ENCODE measurements at regions not wholly inside any gene's neighbourhood (a gene's known extent, or its start where the extent isn't known, plus 50 kb on each side); places are given as distances from the start of the nearest gene placed in this dataset.

DNA sequence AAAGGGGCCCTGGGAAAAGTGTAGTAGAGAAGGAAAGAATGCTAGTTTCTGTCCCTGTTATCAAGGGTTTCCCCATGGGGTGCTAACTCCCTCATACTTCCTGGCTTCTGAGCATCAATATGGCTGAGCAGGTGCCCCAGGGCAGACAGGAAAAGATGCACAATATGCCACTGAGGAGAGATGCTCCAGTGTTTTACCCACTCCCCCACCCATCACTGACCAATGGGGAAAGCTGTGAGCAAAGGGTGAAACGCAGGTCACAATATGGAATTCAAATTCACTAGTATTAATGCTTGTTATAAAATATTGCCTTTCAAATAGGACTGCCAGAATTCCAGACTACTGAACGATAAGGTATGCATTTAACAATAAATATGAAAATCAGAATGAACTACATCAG lies 187.5 kb upstream of the CTNNB1 start:
- Histone ChIP-seq H3K9me3 (no peaks in the 10 kb centered on the region), H3K27me3 (no peaks in the 10 kb centered on the region), H3K4me3 (ENCODE audit: low read depth, low read length) (no peak overlapping the region), H3K4me1 (no peaks in the 10 kb centered on the region), H3K36me3 (no peaks in the 10 kb centered on the region)
- DNase-seq: no peak
- TF ChIP-seq, protein P1, sequence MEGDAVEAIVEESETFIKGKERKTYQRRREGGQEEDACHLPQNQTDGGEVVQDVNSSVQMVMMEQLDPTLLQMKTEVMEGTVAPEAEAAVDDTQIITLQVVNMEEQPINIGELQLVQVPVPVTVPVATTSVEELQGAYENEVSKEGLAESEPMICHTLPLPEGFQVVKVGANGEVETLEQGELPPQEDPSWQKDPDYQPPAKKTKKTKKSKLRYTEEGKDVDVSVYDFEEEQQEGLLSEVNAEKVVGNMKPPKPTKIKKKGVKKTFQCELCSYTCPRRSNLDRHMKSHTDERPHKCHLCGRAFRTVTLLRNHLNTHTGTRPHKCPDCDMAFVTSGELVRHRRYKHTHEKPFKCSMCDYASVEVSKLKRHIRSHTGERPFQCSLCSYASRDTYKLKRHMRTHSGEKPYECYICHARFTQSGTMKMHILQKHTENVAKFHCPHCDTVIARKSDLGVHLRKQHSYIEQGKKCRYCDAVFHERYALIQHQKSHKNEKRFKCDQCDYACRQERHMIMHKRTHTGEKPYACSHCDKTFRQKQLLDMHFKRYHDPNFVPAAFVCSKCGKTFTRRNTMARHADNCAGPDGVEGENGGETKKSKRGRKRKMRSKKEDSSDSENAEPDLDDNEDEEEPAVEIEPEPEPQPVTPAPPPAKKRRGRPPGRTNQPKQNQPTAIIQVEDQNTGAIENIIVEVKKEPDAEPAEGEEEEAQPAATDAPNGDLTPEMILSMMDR (IDR thresholded peaks at IDR 0.05; ENCODE audit: low read depth, low read length): no peak

DNA sequence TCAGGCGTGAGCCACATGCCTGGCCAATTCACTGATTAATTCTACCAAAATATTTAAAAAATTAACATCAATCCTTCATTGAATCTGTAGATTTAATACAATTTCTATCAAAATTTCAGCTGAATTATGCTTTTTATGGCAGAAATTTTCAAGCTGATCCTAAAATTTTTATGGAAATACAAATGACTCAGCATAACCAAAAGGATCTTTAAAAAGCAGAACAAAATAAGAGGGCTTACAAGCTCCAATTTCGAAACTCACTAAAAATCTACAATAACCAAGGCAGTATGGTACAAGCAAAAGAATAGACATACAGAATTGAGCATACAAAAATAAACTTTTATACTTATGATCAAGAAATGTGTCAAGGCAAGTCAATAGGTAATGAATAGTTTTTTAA lies 180.4 kb upstream of the CTNNB1 start:
- no peak for DNase-seq
- TF ChIP-seq, protein P1 (IDR thresholded peaks at IDR 0.05; ENCODE audit: low read depth, low read length): no peak
- H3K27me3 ChIP-seq: no peaks in the 10 kb centered on the region
- no peaks in the 10 kb centered on the region for H3K4me1 ChIP-seq
- no peaks in the 10 kb centered on the region for H3K36me3 ChIP-seq
- no peaks in the 10 kb centered on the region for H3K9me3 ChIP-seq
- no peak overlapping the region for H3K4me3 ChIP-seq (ENCODE audit: low read depth, low read length)

DNA sequence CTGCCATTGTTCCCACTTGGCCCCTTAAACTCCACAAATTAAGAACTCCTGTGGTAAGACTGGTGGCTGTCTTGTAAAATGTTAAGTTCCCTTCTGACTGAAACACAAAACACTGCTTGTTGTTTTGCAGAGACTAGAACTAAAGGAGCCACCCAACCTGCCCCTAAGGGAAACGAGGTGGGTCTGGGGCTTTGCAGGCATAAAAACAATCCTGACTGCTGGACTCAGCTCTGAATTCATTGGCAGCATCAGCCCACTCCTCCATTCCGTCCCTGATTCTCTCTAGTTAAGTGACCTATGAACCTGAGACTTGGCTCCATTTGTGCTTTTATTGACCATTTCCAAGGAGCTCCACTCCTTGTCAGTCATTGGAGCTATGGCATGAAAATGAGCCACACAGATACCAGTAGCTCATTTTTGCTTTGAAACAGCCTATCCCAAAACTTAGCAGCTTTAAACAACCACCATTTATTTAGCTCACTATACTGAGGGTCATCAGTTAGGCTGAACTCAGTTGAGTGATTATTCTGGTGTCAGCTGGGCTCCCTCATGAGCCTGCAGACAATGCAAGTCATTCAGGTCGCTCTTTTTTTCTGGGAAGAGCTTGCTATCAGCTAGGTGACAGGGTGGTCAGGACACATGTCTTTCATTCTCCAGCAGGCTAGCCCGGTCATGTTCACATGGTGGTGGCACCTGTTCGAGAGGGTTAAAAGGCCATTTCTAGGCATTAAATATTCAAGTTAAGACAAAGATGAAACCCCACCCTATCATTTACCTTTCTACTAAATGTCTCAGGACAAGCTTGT lies 175.1 kb upstream of the CTNNB1 start:
- H3K4me3 ChIP-seq (ENCODE audit: low read depth, low read length): no peak overlapping the region
- H3K9me3 ChIP-seq: no peaks in the 10 kb centered on the region
- no peaks in the 10 kb centered on the region for H3K36me3 ChIP-seq
- peaks cover 7% of the 10 kb centered on the region; the same call in 1 of the 2 replicates for H3K4me1 ChIP-seq
- TF ChIP-seq, protein P1 (IDR thresholded peaks at IDR 0.05; ENCODE audit: low read depth, low read length): no peak
- DNase-seq: no peak
- no peaks in the 10 kb centered on the region for H3K27me3 ChIP-seq

DNA sequence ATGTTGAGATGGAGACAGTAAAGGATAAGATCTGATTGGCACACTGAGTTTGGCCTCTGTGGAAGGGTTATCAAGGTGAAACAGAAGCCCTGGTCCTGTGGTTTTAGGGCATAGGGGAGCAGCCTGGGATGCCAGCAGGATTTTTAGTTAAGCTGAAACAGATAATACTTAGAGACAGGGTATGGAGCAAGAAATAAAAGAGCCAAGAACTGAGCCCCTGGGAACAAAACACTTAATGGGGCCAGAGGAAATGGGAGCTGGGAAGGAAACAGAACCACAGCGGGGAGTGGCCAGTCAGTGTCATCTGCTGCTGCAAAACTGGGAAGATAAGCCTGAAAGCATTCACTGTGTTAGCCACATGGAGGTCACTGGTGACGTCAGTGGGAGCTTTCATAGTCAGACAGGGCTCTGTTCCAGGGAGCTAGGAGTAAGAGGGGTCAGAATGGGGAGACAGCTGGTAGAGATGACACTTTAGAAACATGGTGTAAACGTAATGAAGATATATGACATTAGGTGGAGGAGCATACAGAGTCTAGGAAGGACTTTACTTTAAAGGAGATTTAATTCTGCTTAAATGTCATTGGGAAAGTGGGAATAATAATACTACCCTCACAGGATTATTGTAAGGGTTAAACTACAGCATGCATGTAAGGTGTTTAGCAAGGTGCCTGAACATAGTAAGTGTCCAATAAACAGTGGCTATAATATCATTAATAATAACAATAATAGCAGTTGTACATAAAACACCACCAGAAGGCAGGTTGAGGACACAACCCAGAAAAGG lies 172.7 kb upstream of the CTNNB1 start:
- TF ChIP-seq, protein P1 (IDR thresholded peaks at IDR 0.05; ENCODE audit: low read depth, low read length): no peak
- no peaks in the 10 kb centered on the region for H3K9me3 ChIP-seq
- no peaks in the 10 kb centered on the region for H3K36me3 ChIP-seq
- no peaks in the 10 kb centered on the region for H3K27me3 ChIP-seq
- DNase-seq: peak; percentile 71
- H3K4me1 ChIP-seq: peaks cover 7% of the 10 kb centered on the region; the same call in 1 of the 2 replicates
- H3K4me3 ChIP-seq (ENCODE audit: low read depth, low read length): no peak overlapping the region

DNA sequence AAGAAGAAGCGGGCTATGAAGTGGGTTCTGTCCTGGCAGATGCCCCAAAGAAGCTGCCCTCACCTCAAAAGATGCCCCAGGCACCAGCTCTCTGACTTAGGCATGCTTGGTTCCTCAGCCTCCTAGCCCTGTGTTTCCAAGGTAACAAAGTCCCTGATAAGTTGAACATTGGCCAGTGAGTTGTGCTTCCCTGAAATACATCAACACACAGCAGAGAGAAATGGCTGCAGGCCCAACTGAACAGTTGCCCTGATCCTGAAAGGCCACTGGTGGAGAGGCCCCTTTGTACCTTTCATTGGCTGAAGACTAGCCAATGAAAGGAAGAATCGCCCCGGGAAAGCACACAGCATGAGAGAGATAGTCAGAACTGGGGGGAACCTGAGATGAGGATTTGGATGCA lies 169.9 kb upstream of the CTNNB1 start:
- TF ChIP-seq, protein P1 (IDR thresholded peaks at IDR 0.05; ENCODE audit: low read depth, low read length): no peak
- Histone ChIP-seq H3K4me3 (ENCODE audit: low read depth, low read length) (no peak overlapping the region), H3K4me1 (peaks cover 7% of the 10 kb centered on the region; the same call in 1 of the 2 replicates), H3K36me3 (no peaks in the 10 kb centered on the region), H3K9me3 (no peaks in the 10 kb centered on the region), H3K27me3 (no peaks in the 10 kb centered on the region)
- no peak for DNase-seq

DNA sequence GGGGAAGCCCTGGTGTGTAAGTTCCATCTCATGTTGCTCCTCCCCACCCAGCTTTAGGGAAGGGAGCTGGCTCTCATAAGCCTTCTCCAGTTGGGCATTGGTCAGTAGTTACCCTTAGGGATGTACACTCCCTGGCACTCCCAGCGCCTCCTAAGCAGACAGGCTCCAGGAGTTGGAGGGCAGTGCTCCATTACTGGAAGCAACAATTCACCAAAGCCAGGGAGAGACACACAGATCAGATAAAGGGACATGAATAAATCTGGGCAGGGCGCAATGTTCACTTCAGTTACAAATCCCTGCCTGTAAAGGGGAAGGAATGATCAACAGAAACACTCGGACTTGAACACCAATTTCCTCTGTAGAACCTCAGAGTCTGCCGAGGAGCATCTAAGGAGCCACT lies 169.1 kb upstream of the CTNNB1 start:
- Histone ChIP-seq H3K27me3 (no peaks in the 10 kb centered on the region), H3K36me3 (no peaks in the 10 kb centered on the region), H3K4me1 (peaks cover 7% of the 10 kb centered on the region; the same call in 1 of the 2 replicates), H3K9me3 (no peaks in the 10 kb centered on the region), H3K4me3 (ENCODE audit: low read depth, low read length) (no peak overlapping the region)
- TF ChIP-seq, protein P1 (IDR thresholded peaks at IDR 0.05; ENCODE audit: low read depth, low read length): no peak
- no peak for DNase-seq
